K562 (cell line): ENCODE measurements at regions not wholly inside any gene's neighbourhood (a gene's known extent, or its start where the extent isn't known, plus 50 kb on each side); places are given as distances from the start of the nearest gene placed in this dataset.

ENCODE experiments used
- ATF1 ChIP-seq, 2 experiments: fragments of 450-650 bp in 1 of 2; IDR thresholded peaks; 2 replicates each; pipeline ENCODE4 v1.6.1; 2016; ENCODE audit warnings: missing compliant biosample characterization in 1 of 2, missing genetic modification characterization in 1 of 2
- CTCF ChIP-seq, 3 experiments: IDR thresholded peaks in 2 of 3; conservative IDR thresholded peaks in 1 of 3; 2 replicates each; pipeline ENCODE4 v1.5.1; 2011 to 2012; ENCODE audit warnings: low read length in 3 of 3, mild to moderate bottlenecking in 3 of 3, control low read depth in 2 of 3, improper control_type of control experiment in 1 of 3, inconsistent platforms in 1 of 3, low read depth in 1 of 3, mixed read lengths in 1 of 3, moderate library complexity in 1 of 3; ENCODE audit not compliant: insufficient read depth in 2 of 3
- ELF1 ChIP-seq: fragments of 200-800 bp; sonication (Bioruptor generic); IDR thresholded peaks from 2 replicates; pipeline ENCODE4 v1.6.1; 2016; ENCODE audit warnings: missing genetic modification characterization, missing compliant biosample characterization
- GTF2F1 ChIP-seq: IDR thresholded peaks from 2 replicates; pipeline ENCODE4 v1.6.1; 2011; ENCODE audit warnings: low read depth, low read length, improper control_type of control experiment
- HNRNPK ChIP-seq: fragments of 200-400 bp; formaldehyde crosslinking; IDR thresholded peaks from one replicate; pipeline ENCODE4 v1.6.1; 2018; ENCODE audit warnings: mild to moderate bottlenecking, low read depth, low read length; ENCODE audit not compliant: poor library complexity, severe bottlenecking
- MAX ChIP-seq: sonication (generic); formaldehyde crosslinking; IDR thresholded peaks from 2 replicates; pipeline ENCODE4 v1.9.0; 2022; ENCODE audit warnings: mild to moderate bottlenecking, missing genetic modification reagents
- PCBP1 ChIP-seq: fragments of 200-400 bp; formaldehyde crosslinking; IDR thresholded peaks from 2 replicates; pipeline ENCODE4 v1.6.1; 2018; ENCODE audit warnings: mild to moderate bottlenecking, low read depth, low read length; ENCODE audit not compliant: poor library complexity, severe bottlenecking
- TEAD1 ChIP-seq, 2 experiments: fragments of 450-650 bp in 1 of 2; sonication (generic) in 1 of 2; formaldehyde crosslinking; IDR thresholded peaks; 2 replicates each; pipeline versions ENCODE4 v1.4.0 to v1.8.0; 2020 to 2022; ENCODE audit warnings: mild to moderate bottlenecking in 2 of 2, missing genetic modification reagents in 1 of 2
- ZNF239 ChIP-seq: fragments of 250-450 bp; sonication (Bioruptor Pico); IDR thresholded peaks from 2 replicates; pipeline ENCODE4 v1.4.0; 2020; ENCODE audit warnings: mild to moderate bottlenecking
- ZSCAN32 ChIP-seq: fragments of 450-650 bp; formaldehyde crosslinking; IDR thresholded peaks from 2 replicates; pipeline ENCODE4 v1.4.0; 2020; ENCODE audit warnings: mild to moderate bottlenecking, moderate library complexity
- TF ChIP-seq, protein P1 (sequence below), 2 experiments: fragments of 450-650 bp; IDR thresholded peaks; 2 replicates each; pipeline ENCODE4 v1.6.1; 2016; ENCODE audit warnings: mild to moderate bottlenecking in 2 of 2, borderline replicate concordance in 1 of 2, low read depth in 1 of 2, moderate library complexity in 1 of 2
- TF ChIP-seq, protein P2 (sequence below): sonication (generic); formaldehyde crosslinking; IDR thresholded peaks from 2 replicates; pipeline ENCODE4 v1.8.0; 2022; ENCODE audit warnings: mild to moderate bottlenecking, low read depth, missing genetic modification reagents
- TF ChIP-seq, protein P3 (sequence below): fragments of 250-450 bp; sonication (Bioruptor Pico); IDR thresholded peaks from 2 replicates; pipeline ENCODE4 v1.4.0; 2020; ENCODE audit warnings: mild to moderate bottlenecking, moderate library complexity

DNA sequence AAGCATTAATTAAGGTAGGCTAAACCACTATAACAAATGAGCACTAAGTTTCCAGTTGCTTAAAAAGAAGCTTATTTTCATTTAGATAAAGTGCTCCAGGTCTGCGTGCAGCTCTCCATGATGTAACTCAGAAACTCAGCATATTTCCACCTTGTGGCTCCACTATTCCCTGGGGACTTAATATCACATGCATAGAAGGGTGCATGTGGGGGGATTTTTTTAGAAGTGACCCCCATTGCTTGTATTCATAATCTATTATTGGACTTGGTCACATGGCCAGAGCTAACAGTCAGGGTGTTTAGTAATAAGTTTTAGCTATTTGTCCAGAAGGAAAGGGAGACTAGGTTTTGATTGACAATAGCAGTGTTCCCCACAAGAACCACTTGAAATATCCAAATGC is 86.8 kb downstream of the TMCO5A start:
- TF ChIP-seq, protein P1, sequence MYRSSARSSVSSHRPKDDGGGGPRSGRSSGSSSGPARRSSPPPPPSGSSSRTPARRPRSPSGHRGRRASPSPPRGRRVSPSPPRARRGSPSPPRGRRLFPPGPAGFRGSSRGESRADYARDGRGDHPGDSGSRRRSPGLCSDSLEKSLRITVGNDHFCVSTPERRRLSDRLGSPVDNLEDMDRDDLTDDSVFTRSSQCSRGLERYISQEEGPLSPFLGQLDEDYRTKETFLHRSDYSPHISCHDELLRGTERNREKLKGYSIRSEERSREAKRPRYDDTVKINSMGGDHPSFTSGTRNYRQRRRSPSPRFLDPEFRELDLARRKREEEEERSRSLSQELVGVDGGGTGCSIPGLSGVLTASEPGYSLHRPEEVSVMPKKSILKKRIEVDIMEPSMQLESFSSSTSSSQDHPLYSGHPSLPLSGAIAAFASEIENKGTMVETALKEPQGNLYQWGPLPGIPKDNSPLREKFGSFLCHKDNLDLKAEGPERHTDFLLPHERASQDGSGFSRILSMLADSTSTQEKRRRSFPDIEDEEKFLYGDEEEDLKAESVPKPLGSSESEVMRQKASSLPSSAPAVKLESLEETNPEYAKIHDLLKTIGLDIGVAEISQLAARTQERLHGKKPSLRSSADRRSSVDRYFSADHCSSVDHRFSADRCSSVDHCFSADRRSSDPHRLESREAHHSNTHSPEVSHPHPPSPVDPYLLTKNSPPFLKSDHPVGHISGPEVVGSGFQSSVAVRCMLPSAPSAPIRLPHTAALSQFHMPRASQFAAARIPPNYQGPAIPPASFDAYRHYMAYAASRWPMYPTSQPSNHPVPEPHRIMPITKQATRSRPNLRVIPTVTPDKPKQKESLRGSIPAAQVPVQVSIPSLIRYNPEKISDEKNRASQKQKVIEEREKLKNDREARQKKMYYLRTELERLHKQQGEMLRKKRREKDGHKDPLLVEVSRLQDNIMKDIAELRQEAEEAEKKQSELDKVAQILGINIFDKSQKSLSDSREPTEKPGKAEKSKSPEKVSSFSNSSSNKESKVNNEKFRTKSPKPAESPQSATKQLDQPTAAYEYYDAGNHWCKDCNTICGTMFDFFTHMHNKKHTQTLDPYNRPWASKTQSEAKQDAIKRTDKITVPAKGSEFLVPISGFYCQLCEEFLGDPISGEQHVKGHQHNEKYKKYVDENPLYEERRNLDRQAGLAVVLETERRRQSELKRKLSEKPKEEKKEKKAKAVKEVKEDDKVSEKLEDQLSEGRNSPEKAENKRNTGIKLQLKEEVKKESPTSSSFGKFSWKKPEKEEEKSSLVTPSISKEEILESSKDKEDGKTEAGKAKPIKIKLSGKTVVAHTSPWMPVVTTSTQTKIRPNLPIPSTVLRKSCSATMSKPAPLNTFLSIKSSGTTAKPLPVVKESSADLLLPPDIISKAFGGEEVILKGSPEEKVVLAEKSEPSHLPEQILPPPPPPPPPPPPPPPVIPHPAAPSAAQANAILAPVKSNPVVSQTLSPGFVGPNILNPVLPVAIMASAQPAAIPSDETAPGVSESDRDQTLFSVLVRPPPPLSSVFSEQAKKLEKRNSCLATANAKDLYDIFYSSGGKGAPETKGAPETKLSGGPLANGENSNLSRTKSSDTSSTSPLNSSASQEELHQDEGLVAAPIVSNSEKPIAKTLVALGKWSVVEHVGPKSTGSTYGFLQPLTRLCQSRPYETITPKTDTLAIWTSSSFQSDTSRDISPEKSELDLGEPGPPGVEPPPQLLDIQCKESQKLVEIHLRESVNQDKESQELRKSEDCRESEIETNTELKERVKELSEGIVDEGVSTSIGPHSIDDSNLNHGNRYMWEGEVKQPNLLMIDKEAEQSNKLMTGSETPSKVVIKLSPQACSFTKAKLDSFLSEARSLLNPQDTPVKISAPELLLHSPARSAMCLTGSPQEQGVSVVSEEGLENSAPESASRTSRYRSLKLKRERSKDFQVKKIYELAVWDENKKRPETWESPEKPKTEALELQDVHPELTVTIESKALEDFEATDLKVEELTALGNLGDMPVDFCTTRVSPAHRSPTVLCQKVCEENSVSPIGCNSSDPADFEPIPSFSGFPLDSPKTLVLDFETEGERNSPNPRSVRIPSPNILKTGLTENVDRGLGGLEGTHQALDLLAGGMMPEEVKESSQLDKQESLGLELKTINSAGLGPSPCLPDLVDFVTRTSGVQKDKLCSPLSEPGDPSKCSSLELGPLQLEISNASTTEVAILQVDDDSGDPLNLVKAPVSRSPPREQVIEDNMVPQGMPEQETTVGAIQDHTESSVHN (IDR thresholded peaks at IDR 0.05; ENCODE audit: borderline replicate concordance in 1 of 2, low read depth in 1 of 2) = no peak
- TF ChIP-seq, protein P2, sequence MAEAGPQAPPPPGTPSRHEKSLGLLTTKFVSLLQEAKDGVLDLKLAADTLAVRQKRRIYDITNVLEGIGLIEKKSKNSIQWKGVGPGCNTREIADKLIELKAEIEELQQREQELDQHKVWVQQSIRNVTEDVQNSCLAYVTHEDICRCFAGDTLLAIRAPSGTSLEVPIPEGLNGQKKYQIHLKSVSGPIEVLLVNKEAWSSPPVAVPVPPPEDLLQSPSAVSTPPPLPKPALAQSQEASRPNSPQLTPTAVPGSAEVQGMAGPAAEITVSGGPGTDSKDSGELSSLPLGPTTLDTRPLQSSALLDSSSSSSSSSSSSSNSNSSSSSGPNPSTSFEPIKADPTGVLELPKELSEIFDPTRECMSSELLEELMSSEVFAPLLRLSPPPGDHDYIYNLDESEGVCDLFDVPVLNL (CRISPR knock-in tag) = no peak
- TF ChIP-seq ZNF239 (CRISPR knock-in tag) = no peak
- no peak for TF ChIP-seq CTCF (IDR thresholded peaks at IDR 0.05 in 2 of 3, conservative IDR thresholded peaks at IDR 0.05 in 1 of 3; ENCODE audit: insufficient read depth in 2 of 3, low read depth in 1 of 3, low read length in 3 of 3)
- TF ChIP-seq, protein P3, sequence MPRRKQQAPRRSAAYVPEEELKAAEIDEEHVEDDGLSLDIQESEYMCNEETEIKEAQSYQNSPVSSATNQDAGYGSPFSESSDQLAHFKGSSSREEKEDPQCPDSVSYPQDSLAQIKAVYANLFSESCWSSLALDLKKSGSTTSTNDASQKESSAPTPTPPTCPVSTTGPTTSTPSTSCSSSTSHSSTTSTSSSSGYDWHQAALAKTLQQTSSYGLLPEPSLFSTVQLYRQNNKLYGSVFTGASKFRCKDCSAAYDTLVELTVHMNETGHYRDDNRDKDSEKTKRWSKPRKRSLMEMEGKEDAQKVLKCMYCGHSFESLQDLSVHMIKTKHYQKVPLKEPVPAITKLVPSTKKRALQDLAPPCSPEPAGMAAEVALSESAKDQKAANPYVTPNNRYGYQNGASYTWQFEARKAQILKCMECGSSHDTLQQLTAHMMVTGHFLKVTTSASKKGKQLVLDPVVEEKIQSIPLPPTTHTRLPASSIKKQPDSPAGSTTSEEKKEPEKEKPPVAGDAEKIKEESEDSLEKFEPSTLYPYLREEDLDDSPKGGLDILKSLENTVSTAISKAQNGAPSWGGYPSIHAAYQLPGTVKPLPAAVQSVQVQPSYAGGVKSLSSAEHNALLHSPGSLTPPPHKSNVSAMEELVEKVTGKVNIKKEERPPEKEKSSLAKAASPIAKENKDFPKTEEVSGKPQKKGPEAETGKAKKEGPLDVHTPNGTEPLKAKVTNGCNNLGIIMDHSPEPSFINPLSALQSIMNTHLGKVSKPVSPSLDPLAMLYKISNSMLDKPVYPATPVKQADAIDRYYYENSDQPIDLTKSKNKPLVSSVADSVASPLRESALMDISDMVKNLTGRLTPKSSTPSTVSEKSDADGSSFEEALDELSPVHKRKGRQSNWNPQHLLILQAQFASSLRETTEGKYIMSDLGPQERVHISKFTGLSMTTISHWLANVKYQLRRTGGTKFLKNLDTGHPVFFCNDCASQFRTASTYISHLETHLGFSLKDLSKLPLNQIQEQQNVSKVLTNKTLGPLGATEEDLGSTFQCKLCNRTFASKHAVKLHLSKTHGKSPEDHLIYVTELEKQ (CRISPR knock-in tag) = no peak
- TF ChIP-seq ZSCAN32 (CRISPR knock-in tag) = no peak
- no peak for TF ChIP-seq MAX (CRISPR knock-in tag)
- TF ChIP-seq TEAD1 (CRISPR knock-in tag; IDR thresholded peaks at IDR 0.05) = no peak
- TF ChIP-seq ELF1 (tag) = no peak
- TF ChIP-seq PCBP1 = no peak
- TF ChIP-seq ATF1 (CRISPR knock-in tag; IDR thresholded peaks at IDR 0.05) = no peak
- no peak for TF ChIP-seq ATF1 (tag; IDR thresholded peaks at IDR 0.05)
- TF ChIP-seq HNRNPK = no peak
- no peak for TF ChIP-seq GTF2F1
